ENCODE measurements at regions not wholly inside any gene's neighbourhood (a gene's known extent, or its start where the extent isn't known, plus 50 kb on each side); places are given as distances from the start of the nearest gene placed in this dataset.

- TF ChIP-seq PRDM15 (CRISPR knock-in tag; IDR thresholded peaks at IDR 0.05) (no peak), SIN3B (IDR thresholded peaks at IDR 0.05; ENCODE audit: low read length) (no peak), SKIL (CRISPR knock-in tag; IDR thresholded peaks at IDR 0.05; ENCODE audit: borderline replicate concordance) (no peak), TFAP4 (IDR thresholded peaks at IDR 0.05; ENCODE audit: borderline replicate concordance, low read depth) (no peak), FOXO1 (CRISPR knock-in tag; IDR thresholded peaks at IDR 0.05) (peak; percentile 40; the same call in 1 of the 2 replicates), ZNF280D (CRISPR knock-in tag; IDR thresholded peaks at IDR 0.05) (no peak), NFRKB (IDR thresholded peaks at IDR 0.05) (no peak), EP300 (IDR thresholded peaks at IDR 0.05; ENCODE audit: low read depth in 2 of 2, low read length in 2 of 2) (peak in 1 of 2 experiments; percentile 40; a peak in 1 of 4 replicates), EP300 (CRISPR knock-in tag; IDR thresholded peaks at IDR 0.05; ENCODE audit: borderline replicate concordance) (no peak), REXO4 (CRISPR knock-in tag; IDR thresholded peaks at IDR 0.05; ENCODE audit: borderline replicate concordance) (no peak), ZNF17 (CRISPR knock-in tag; IDR thresholded peaks at IDR 0.05) (no peak), SOX13 (IDR thresholded peaks at IDR 0.05) (no peak), SOX13 (CRISPR knock-in tag; conservative IDR thresholded peaks at IDR 0.05 in 1 of 2, IDR thresholded peaks at IDR 0.05 in 1 of 2) (peak in 1 of 2 experiments; percentile 21; a peak in 1 of 4 replicates), NR2F1 (CRISPR knock-in tag; IDR thresholded peaks at IDR 0.05) (no peak), SUZ12 (IDR thresholded peaks at IDR 0.05; ENCODE audit: low read depth, low read length) (no peak), ZNF282 (IDR thresholded peaks at IDR 0.05; ENCODE audit: partially characterized antibody) (no peak), BHLHE40 (IDR thresholded peaks at IDR 0.05; ENCODE audit: low read length) (no peak), FOXK2 (IDR thresholded peaks at IDR 0.05) (no peak), ZNF12 (CRISPR knock-in tag; IDR thresholded peaks at IDR 0.05) (no peak), KLF16 (CRISPR knock-in tag; IDR thresholded peaks at IDR 0.05) (no peak), NFE2L2 (IDR thresholded peaks at IDR 0.05; ENCODE audit: low read length) (no peak), ZNF629 (CRISPR knock-in tag; conservative IDR thresholded peaks at IDR 0.05) (no peak)
Observed at GRCh38 chr14:43896044-43896443, 611.0 kb downstream of the FSCB start (continued).
